Fibroblast of mammary gland (primary cell): ENCODE measurements at regions not wholly inside any gene's neighbourhood (a gene's known extent, or its start where the extent isn't known, plus 50 kb on each side); places are given as distances from the start of the nearest gene placed in this dataset.

Experiments used
- DNase-seq: peaks from one replicate; pipeline ENCODE4 v3.0.0-alpha.2; 2010; ENCODE audit warnings: low read depth
- H3K4me3 ChIP-seq: 2 replicates; pipeline ENCODE4 v1.5.1; 2011; ENCODE audit warnings: low read depth, mild to moderate bottlenecking, low read length, moderate library complexity; ENCODE audit not compliant: control insufficient read depth
- TF ChIP-seq, protein P1 (sequence below): conservative IDR thresholded peaks from 2 replicates; pipeline ENCODE4 v1.5.1; 2011; ENCODE audit warnings: low read depth, low read length, inconsistent platforms; ENCODE audit not compliant: control insufficient read depth, insufficient read depth

GRCh38 chr10:4532011-4532410 is 294.0 kb upstream of the AKR1E2 start:
- no peak overlapping the region for H3K4me3 ChIP-seq
- DNase-seq: no peak
- TF ChIP-seq, protein P1, sequence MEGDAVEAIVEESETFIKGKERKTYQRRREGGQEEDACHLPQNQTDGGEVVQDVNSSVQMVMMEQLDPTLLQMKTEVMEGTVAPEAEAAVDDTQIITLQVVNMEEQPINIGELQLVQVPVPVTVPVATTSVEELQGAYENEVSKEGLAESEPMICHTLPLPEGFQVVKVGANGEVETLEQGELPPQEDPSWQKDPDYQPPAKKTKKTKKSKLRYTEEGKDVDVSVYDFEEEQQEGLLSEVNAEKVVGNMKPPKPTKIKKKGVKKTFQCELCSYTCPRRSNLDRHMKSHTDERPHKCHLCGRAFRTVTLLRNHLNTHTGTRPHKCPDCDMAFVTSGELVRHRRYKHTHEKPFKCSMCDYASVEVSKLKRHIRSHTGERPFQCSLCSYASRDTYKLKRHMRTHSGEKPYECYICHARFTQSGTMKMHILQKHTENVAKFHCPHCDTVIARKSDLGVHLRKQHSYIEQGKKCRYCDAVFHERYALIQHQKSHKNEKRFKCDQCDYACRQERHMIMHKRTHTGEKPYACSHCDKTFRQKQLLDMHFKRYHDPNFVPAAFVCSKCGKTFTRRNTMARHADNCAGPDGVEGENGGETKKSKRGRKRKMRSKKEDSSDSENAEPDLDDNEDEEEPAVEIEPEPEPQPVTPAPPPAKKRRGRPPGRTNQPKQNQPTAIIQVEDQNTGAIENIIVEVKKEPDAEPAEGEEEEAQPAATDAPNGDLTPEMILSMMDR: no peak

DNA sequence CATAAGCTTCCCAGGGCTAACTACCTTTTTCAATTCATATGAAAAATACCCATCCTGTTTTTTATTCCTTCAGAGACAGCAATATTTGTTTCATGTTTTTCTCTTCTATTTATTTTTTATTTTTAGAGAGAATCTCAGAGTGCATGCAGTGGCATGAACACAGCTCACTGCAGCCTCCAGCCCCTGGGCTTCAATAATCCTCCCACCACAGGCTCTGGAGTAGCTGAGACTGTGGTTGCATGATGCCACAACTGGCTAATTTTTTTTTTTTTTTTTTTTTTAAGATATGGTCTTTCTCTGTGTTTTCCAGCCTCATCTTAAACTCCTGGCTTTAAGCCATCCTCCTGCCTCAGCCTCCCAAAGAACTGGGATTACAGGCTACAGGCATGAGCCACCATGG is 296.7 kb upstream of the AKR1E2 start:
- DNase-seq: no peak
- no peak overlapping the region for H3K4me3 ChIP-seq
- TF ChIP-seq, protein P1: no peak

GRCh38 chr10:4527281-4527970 is 298.6 kb upstream of the AKR1E2 start:
- no peak overlapping the region for H3K4me3 ChIP-seq
- peak; percentile 87 for DNase-seq
- TF ChIP-seq, protein P1: no peak

DNA sequence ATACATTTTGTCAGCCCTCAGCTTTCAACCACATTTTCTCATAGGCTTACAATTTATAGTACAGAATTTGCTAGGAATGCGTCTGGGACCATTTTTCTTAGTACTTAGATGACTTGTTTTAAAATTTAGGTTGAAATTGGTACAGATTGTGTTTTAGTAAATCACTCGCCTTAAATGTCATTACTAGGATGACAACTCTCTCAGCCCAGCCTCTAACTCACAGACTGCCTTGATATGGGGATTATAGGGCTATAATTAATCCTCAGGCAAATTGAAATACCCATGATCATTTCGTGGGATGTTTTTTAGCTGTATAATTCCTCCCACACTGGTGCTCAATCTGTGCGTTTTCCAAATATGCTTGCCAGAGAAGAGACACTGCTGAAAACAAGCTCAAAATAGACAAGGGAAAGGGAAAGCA is 299.7 kb upstream of the AKR1E2 start:
- DNase-seq: no peak
- no peak overlapping the region for H3K4me3 ChIP-seq
- TF ChIP-seq, protein P1: no peak

GRCh38 chr10:4525103-4525502 is 300.9 kb upstream of the AKR1E2 start:
- DNase-seq: no peak
- TF ChIP-seq, protein P1: no peak
- no peak overlapping the region for H3K4me3 ChIP-seq

GRCh38 chr10:4522296-4523000 is 303.6 kb upstream of the AKR1E2 start:
- no peak overlapping the region for H3K4me3 ChIP-seq
- no peak for DNase-seq
- TF ChIP-seq, protein P1: no peak
